ENCODE measurements at regions not wholly inside any gene's neighbourhood (a gene's known extent, or its start where the extent isn't known, plus 50 kb on each side); places are given as distances from the start of the nearest gene placed in this dataset.

GRCh38 chr2:126370201-126370600 lies 285.8 kb upstream of the GYPC start:
- intact Hi-C loops (cut with DNase I) = no loop called here
- Histone ChIP-seq H3K27me3 (no peaks in the 10 kb centered on the region), H3K4me1 (no peaks in the 10 kb centered on the region), H3K4me3 (no peak overlapping the region), H3K36me3 (no peaks in the 10 kb centered on the region), H3K27ac (no peak overlapping the region), H3K9me3 (no peaks in the 10 kb centered on the region)
- DNase-seq (ENCODE audit: extremely low spot score in 2 of 2) = no peak
- TF ChIP-seq POLR2A (IDR thresholded peaks at IDR 0.05) (no peak), POLR2AphosphoS5 (IDR thresholded peaks at IDR 0.05; ENCODE audit: insufficient read depth in 1 of 2, low read depth in 1 of 2) (no peak), CTCF (IDR thresholded peaks at IDR 0.05) (no peak)

GRCh38 chr2:126372406-126372805 lies 283.6 kb upstream of the GYPC start:
- no peak for DNase-seq (ENCODE audit: extremely low spot score in 2 of 2)
- Histone ChIP-seq H3K27ac (no peak overlapping the region), H3K9me3 (no peaks in the 10 kb centered on the region), H3K4me1 (no peaks in the 10 kb centered on the region), H3K36me3 (no peaks in the 10 kb centered on the region), H3K4me3 (no peak overlapping the region), H3K27me3 (no peaks in the 10 kb centered on the region)
- TF ChIP-seq POLR2A (IDR thresholded peaks at IDR 0.05) (no peak), POLR2AphosphoS5 (IDR thresholded peaks at IDR 0.05; ENCODE audit: insufficient read depth in 1 of 2, low read depth in 1 of 2) (no peak), CTCF (IDR thresholded peaks at IDR 0.05) (no peak)
- intact Hi-C loops (cut with DNase I) = no loop called here

- Histone ChIP-seq H3K27me3 (no peaks in the 10 kb centered on the region), H3K4me3 (no peak overlapping the region), H3K36me3 (no peaks in the 10 kb centered on the region), H3K4me1 (no peaks in the 10 kb centered on the region), H3K9me3 (no peaks in the 10 kb centered on the region), H3K27ac (no peak overlapping the region)
- TF ChIP-seq CTCF (IDR thresholded peaks at IDR 0.05) (no peak), POLR2AphosphoS5 (IDR thresholded peaks at IDR 0.05; ENCODE audit: insufficient read depth in 1 of 2, low read depth in 1 of 2) (no peak), POLR2A (IDR thresholded peaks at IDR 0.05) (no peak)
- no peak for DNase-seq (ENCODE audit: extremely low spot score in 2 of 2)
- intact Hi-C loops (cut with DNase I) = no loop called here
These were observed 277.8 kb upstream of the GYPC start for GRCh38 chr2:126378176-126378575.

GRCh38 chr2:126381091-126381490 lies 274.9 kb upstream of the GYPC start:
- TF ChIP-seq CTCF (IDR thresholded peaks at IDR 0.05) (no peak), POLR2AphosphoS5 (IDR thresholded peaks at IDR 0.05; ENCODE audit: insufficient read depth in 1 of 2, low read depth in 1 of 2) (no peak), POLR2A (IDR thresholded peaks at IDR 0.05) (no peak)
- no peaks in the 10 kb centered on the region for H3K4me1 ChIP-seq
- H3K27ac ChIP-seq = no peak overlapping the region
- H3K27me3 ChIP-seq = no peaks in the 10 kb centered on the region
- no peaks in the 10 kb centered on the region for H3K36me3 ChIP-seq
- no peaks in the 10 kb centered on the region for H3K9me3 ChIP-seq
- H3K4me3 ChIP-seq = no peak overlapping the region
- DNase-seq (ENCODE audit: extremely low spot score in 2 of 2) = no peak
- intact Hi-C loops (cut with DNase I) = no loop called here

- no peaks in the 10 kb centered on the region for H3K36me3 ChIP-seq
- H3K9me3 ChIP-seq = no peaks in the 10 kb centered on the region
- no peaks in the 10 kb centered on the region for H3K4me1 ChIP-seq
- intact Hi-C loops (cut with DNase I) = no loop called here
- no peaks in the 10 kb centered on the region for H3K27me3 ChIP-seq
- TF ChIP-seq POLR2AphosphoS5 (IDR thresholded peaks at IDR 0.05; ENCODE audit: insufficient read depth in 1 of 2, low read depth in 1 of 2) (no peak), POLR2A (IDR thresholded peaks at IDR 0.05) (no peak), CTCF (IDR thresholded peaks at IDR 0.05) (no peak)
- H3K27ac ChIP-seq = no peak overlapping the region
- no peak overlapping the region for H3K4me3 ChIP-seq
- DNase-seq (ENCODE audit: extremely low spot score in 2 of 2) = no peak
These were observed 273.0 kb upstream of the GYPC start for GRCh38 chr2:126382998-126383397.
